Astrocyte of the cerebellum (primary cell): ENCODE measurements at regions not wholly inside any gene's neighbourhood (a gene's known extent, or its start where the extent isn't known, plus 50 kb on each side); places are given as distances from the start of the nearest gene placed in this dataset.

Experiments
- DNase-seq: peaks from one replicate; pipeline ENCODE4 v3.0.0-alpha.2; 2011; ENCODE audit warnings: low read depth
- H3K4me3 ChIP-seq: 2 replicates; pipeline ENCODE4 v1.5.1; 2011; ENCODE audit warnings: mild to moderate bottlenecking, low read depth, low read length, moderate library complexity
- CTCF ChIP-seq: IDR thresholded peaks from 2 replicates; pipeline ENCODE4 v1.5.1; 2012; ENCODE audit warnings: low read length, low read depth, moderate library complexity, mild to moderate bottlenecking; ENCODE audit errors: missing control alignments
- in situ Hi-C: cut with HindIII; loops from 2 replicates; pipeline ENCODE4 v1.10.0; 2017; ENCODE audit warnings: low sequenced_read_pairs

DNA sequence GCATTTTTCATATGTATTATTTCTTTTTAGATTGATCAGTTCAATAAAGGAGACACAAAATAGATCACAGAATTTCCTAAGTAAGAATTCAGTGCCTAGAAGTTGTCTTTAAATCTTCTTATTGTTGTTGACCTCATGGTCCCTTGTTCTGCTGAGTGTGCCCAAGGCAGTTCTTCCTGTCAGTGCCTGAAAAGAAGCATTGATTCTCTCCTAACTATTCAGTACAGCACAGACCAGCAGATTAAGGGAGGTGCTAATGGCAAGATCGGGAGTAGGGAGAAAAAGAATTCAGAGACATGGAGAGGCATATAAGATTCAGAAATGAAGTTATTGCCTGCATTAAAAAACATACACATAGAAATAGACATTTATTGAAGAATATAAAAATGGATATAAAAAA is 180.5 kb upstream of the PCDH9 start:
- no peak for TF ChIP-seq CTCF
- in situ Hi-C loops: no loop called here
- no peak for DNase-seq
- no peak overlapping the region for H3K4me3 ChIP-seq

DNA sequence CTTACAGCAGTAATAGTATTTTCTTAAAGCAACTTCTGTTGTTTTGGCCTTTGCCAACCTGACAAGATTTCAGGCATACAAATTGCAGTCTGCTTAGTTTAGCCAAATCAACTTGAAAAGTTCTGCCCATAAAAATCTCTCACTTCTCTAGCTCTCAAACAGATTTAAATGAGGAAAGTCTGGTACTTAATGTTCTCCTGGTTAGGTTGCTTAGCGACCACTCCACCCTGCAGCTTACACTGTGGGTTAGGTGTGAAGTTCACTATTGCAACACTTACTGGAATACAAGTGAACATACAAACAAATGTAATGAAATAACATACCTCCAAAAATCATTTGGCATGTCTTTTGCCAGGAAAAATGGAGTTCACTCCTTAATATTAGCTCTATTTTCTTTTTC is 178.7 kb upstream of the PCDH9 start:
- no peak overlapping the region for H3K4me3 ChIP-seq
- in situ Hi-C loops: no loop called here
- DNase-seq: no peak
- TF ChIP-seq CTCF: no peak

DNA sequence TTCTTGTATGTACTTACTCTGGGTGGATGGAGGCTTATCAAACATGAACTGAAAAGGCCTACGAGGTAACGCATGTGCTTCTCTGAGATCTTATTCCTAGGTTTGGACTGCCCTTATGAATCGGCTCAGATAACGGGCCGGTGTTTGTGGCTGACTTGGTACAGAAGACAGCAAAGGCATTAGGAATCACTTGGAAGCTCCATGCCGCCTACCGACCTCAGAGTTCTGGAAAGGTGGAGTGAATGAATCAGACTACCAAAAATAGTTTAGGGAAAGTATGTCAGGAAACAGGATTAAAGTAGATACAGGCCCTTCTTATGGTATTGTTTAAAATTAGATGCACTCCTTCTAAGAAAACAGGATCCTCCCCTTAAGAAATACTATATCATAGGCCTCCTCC is 172.4 kb upstream of the PCDH9 start:
- H3K4me3 ChIP-seq: no peak overlapping the region
- TF ChIP-seq CTCF: no peak
- DNase-seq: no peak
- in situ Hi-C loops: no loop called here

- no peak for DNase-seq
- H3K4me3 ChIP-seq: no peak overlapping the region
- TF ChIP-seq CTCF: no peak
- in situ Hi-C loops: no loop called here
Observed at GRCh38 chr13:67395577-67395976, 165.4 kb upstream of the PCDH9 start.

GRCh38 chr13:67392014-67392413 is 161.9 kb upstream of the PCDH9 start:
- no peak for TF ChIP-seq CTCF
- DNase-seq: no peak
- no peak overlapping the region for H3K4me3 ChIP-seq
- in situ Hi-C loops: no loop called here

GRCh38 chr13:67390462-67391086 is 160.4 kb upstream of the PCDH9 start:
- no peak overlapping the region for H3K4me3 ChIP-seq
- in situ Hi-C loops: no loop called here
- TF ChIP-seq CTCF: no peak
- peak; percentile 3 for DNase-seq
